Endothelial cell of umbilical vein (primary cell): ENCODE measurements at regions not wholly inside any gene's neighbourhood (a gene's known extent, or its start where the extent isn't known, plus 50 kb on each side); places are given as distances from the start of the nearest gene placed in this dataset.

ENCODE experiments used
- BruUV-seq: library from RNA; stranded (reverse); fragments of 400-500 nt; replicated peaks from 2 replicates; lab custom pipeline; 2021; lab: Mats Ljungman, UMichigan
- CTCF ChIA-PET: fragments of 300-600, 350-600 bp; sonication (Branson Sonifier 250); formaldehyde crosslinking; loops from one replicate; lab custom pipeline; 2021; ENCODE audit warnings: antibody characterized with exemption, inconsistent platforms; lab: Charles Lee
- POLR2A ChIA-PET: fragments of 300-600, 350-600 bp; sonication (Branson Sonifier 250); formaldehyde crosslinking; loops from one replicate; lab custom pipeline; 2021; ENCODE audit warnings: antibody characterized with exemption, inconsistent platforms; lab: Charles Lee
- DNase-seq: peaks from one replicate; pipeline ENCODE4 v3.0.0-alpha.2; 2011; ENCODE audit warnings: low read depth, low spot score
- FAIRE-seq: peaks from 2 replicates; lab custom pipeline; 2011; peaks lifted over from hg19 to GRCh38; lab: Jason Lieb, UNC
- H2AFZ ChIP-seq: 2 replicates; pipeline ENCODE4 v1.6.0; 2012; ENCODE audit warnings: low read depth, low read length, control low read depth, inconsistent platforms
- H3K27ac ChIP-seq: 2 replicates; pipeline ENCODE4 v1.5.1; 2011; ENCODE audit warnings: low read depth, mild to moderate bottlenecking, control low read depth, low read length, moderate library complexity; ENCODE audit not compliant: insufficient read depth
- H3K27me3 ChIP-seq, 2 experiments: 2 replicates each; pipeline versions ENCODE4 v1.6.0 to v1.6.1; 2011; ENCODE audit warnings: low read length in 2 of 2, mixed read lengths in 1 of 2; ENCODE audit not compliant: control insufficient read depth in 2 of 2, insufficient read depth in 2 of 2
- H3K36me3 ChIP-seq, 2 experiments: 2 replicates in 1 of 2; 3 replicates in 1 of 2; pipeline ENCODE4 v1.5.1; 2011; ENCODE audit warnings: low read length in 2 of 2, mild to moderate bottlenecking in 1 of 2, moderate library complexity in 1 of 2; ENCODE audit not compliant: control insufficient read depth in 2 of 2, insufficient read depth in 2 of 2; ENCODE audit errors: extremely low read depth in 1 of 2
- H3K4me1 ChIP-seq: 3 replicates; pipeline ENCODE4 v1.5.1; 2011; ENCODE audit warnings: mild to moderate bottlenecking, low read length; ENCODE audit not compliant: control insufficient read depth, insufficient read depth; ENCODE audit errors: extremely low read depth
- H3K4me2 ChIP-seq: 2 replicates; pipeline ENCODE4 v1.6.1; 2011; ENCODE audit warnings: low read length, control low read depth, mixed read lengths; ENCODE audit not compliant: insufficient read depth
- H3K4me3 ChIP-seq, 3 experiments: fragments of 200-600 bp in 1 of 3; sonication (generic), shearing (Covaris generic) in 1 of 3; replicated peaks in 1 of 3; 2 replicates each; pipeline ENCODE4 v1.5.1; 2011 to 2016; ENCODE audit warnings: control low read depth in 3 of 3, low read length in 3 of 3, mild to moderate bottlenecking in 2 of 3, inconsistent platforms in 1 of 3, low read depth in 1 of 3, moderate library complexity in 1 of 3; ENCODE audit not compliant: insufficient read depth in 1 of 3
- H3K79me2 ChIP-seq: 2 replicates; pipeline ENCODE4 v1.6.0; 2012; ENCODE audit warnings: low read length, inconsistent platforms; ENCODE audit not compliant: control insufficient read depth, insufficient read depth
- H3K9ac ChIP-seq: replicated peaks from 2 replicates; pipeline ENCODE3; 2011; ENCODE audit warnings: low read length, control low read depth; ENCODE audit not compliant: insufficient read depth; ENCODE audit errors: extremely low read depth
- H3K9me1 ChIP-seq: replicated peaks from 3 replicates; pipeline ENCODE4 v1.6.0; 2011; ENCODE audit warnings: mild to moderate bottlenecking, low read length; ENCODE audit not compliant: control insufficient read depth, insufficient read depth; ENCODE audit errors: extremely low read depth
- H3K9me3 ChIP-seq: replicated peaks from 2 replicates; pipeline ENCODE4 v1.5.1; 2012; ENCODE audit warnings: low read length, inconsistent platforms; ENCODE audit not compliant: control insufficient read depth, insufficient read depth
- H4K20me1 ChIP-seq: replicated peaks from 2 replicates; pipeline ENCODE3; 2011; ENCODE audit warnings: mild to moderate bottlenecking, low read length; ENCODE audit not compliant: control insufficient read depth, insufficient read depth; ENCODE audit errors: extremely low read depth
- EZH2 ChIP-seq: IDR thresholded peaks from 2 replicates; pipeline ENCODE4 v1.6.1; 2012; ENCODE audit warnings: borderline replicate concordance, low read depth, mild to moderate bottlenecking, moderate library complexity, low read length, inconsistent platforms; ENCODE audit not compliant: severe bottlenecking
- FOS ChIP-seq: IDR thresholded peaks from 2 replicates; pipeline ENCODE4 v1.6.1; 2011; ENCODE audit warnings: mild to moderate bottlenecking, low read length, moderate library complexity, borderline replicate concordance; ENCODE audit not compliant: insufficient read depth
- GATA2 ChIP-seq: IDR thresholded peaks from 2 replicates; pipeline ENCODE4 v1.7.0; 2011; ENCODE audit warnings: low read depth, mild to moderate bottlenecking, moderate library complexity, mixed read lengths, low read length; ENCODE audit not compliant: insufficient read length, insufficient read depth
- JUN ChIP-seq: IDR thresholded peaks from 2 replicates; pipeline ENCODE4 v1.6.1; 2011; ENCODE audit warnings: borderline replicate concordance, low read depth; ENCODE audit not compliant: insufficient read length, insufficient read depth
- MYC ChIP-seq: IDR thresholded peaks from one replicate; pipeline ENCODE4 v1.6.1; 2011; ENCODE audit warnings: mild to moderate bottlenecking, low read depth, low read length
- POLR2A ChIP-seq: IDR thresholded peaks from 2 replicates; pipeline ENCODE4 v1.6.1; 2012; ENCODE audit warnings: low read depth, mild to moderate bottlenecking, control low read depth, low read length
- POLR2AphosphoS5 ChIP-seq: IDR thresholded peaks from 2 replicates; pipeline ENCODE4 v1.6.1; 2012; ENCODE audit warnings: low read depth, mild to moderate bottlenecking, control low read depth, low read length, moderate library complexity; ENCODE audit not compliant: insufficient read depth
- dilution Hi-C: fragments of 300-500 bp; cut with MboI; formaldehyde crosslinking; loops from one replicate; pipeline ENCODE4 v1.15.0; 2019; ENCODE audit warnings: low sequenced_read_pairs; ENCODE audit not compliant: extremely low pct_ligation_motif_present
- intact Hi-C: fragments of 100-400 bp; cut with micrococcal nuclease; formaldehyde crosslinking; loops from one replicate; pipeline ENCODE4 v1.10.0; 2022
- TF ChIP-seq, protein P1 (sequence below): IDR thresholded peaks from 2 replicates; pipeline ENCODE4 v1.6.1; 2011; ENCODE audit not compliant: insufficient read depth, insufficient read length
- TF ChIP-seq, protein P2 (sequence below), 2 donors: IDR thresholded peaks; 1 replicate in 1 of 2; 2 replicates in 1 of 2; pipeline ENCODE4 v1.5.1; 2011; ENCODE audit warnings: low read length in 2 of 2, mild to moderate bottlenecking in 2 of 2, moderate library complexity in 2 of 2, control low read depth in 1 of 2, inconsistent platforms in 1 of 2, low read depth in 1 of 2; ENCODE audit not compliant: insufficient read depth in 1 of 2; ENCODE audit errors: extremely low read depth in 1 of 2

DNA sequence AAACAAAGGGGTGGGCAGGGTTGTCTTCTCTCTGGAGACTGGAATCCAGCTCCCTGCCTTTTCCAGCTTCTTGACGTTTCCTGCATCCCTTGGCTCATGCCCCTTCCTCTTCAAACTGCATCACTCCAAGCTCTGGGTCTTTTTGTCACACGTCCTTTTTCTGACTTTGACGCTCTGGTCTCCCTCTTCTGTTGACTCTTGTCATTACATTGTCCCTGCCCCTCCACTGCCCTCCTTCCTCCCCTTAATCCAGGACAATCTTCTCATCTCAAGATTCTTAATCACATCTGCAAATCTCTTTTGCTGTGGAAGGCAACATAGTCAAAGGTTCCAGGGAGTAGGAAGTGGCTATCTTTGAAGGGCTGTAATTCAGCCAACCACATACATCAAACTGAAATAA is 178.3 kb downstream of the TMA16 start:
- BruUV-seq: no TSS peak
- Histone ChIP-seq H3K4me1 (no peaks in the 10 kb centered on the region), H3K27me3 (no peaks in the 10 kb centered on the region), H4K20me1 (no peaks in the 10 kb centered on the region), H3K27ac (no peak overlapping the region), H3K4me3 (no peak overlapping the region), H2AFZ (no peak overlapping the region), H3K79me2 (no peaks in the 10 kb centered on the region), H3K9me3 (no peaks in the 10 kb centered on the region), H3K4me2 (no peak overlapping the region), H3K36me3 (no peaks in the 10 kb centered on the region), H3K9ac (no peak overlapping the region), H3K9me1 (no peaks in the 10 kb centered on the region)
- POLR2A ChIA-PET: no interaction called here
- FAIRE-seq (no peak), DNase-seq (no peak)
- CTCF ChIA-PET: no interaction called here
- TF ChIP-seq FOS (no peak), GATA2 (no peak), JUN (no peak), POLR2A (no peak), POLR2AphosphoS5 (no peak), EZH2 (no peak), MYC (no peak)
- TF ChIP-seq, protein P1, sequence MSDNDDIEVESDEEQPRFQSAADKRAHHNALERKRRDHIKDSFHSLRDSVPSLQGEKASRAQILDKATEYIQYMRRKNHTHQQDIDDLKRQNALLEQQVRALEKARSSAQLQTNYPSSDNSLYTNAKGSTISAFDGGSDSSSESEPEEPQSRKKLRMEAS: no peak
- TF ChIP-seq, protein P2, sequence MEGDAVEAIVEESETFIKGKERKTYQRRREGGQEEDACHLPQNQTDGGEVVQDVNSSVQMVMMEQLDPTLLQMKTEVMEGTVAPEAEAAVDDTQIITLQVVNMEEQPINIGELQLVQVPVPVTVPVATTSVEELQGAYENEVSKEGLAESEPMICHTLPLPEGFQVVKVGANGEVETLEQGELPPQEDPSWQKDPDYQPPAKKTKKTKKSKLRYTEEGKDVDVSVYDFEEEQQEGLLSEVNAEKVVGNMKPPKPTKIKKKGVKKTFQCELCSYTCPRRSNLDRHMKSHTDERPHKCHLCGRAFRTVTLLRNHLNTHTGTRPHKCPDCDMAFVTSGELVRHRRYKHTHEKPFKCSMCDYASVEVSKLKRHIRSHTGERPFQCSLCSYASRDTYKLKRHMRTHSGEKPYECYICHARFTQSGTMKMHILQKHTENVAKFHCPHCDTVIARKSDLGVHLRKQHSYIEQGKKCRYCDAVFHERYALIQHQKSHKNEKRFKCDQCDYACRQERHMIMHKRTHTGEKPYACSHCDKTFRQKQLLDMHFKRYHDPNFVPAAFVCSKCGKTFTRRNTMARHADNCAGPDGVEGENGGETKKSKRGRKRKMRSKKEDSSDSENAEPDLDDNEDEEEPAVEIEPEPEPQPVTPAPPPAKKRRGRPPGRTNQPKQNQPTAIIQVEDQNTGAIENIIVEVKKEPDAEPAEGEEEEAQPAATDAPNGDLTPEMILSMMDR (IDR thresholded peaks at IDR 0.05; ENCODE audit: extremely low read depth in 1 of 2, insufficient read depth in 1 of 2, low read depth in 1 of 2, low read length in 2 of 2): no peak
- intact Hi-C loops (no loop called here), dilution Hi-C loops (no loop called here)
